Esophagus muscularis mucosa (tissue), 4 donors: ENCODE measurements at regions not wholly inside any gene's neighbourhood (a gene's known extent, or its start where the extent isn't known, plus 50 kb on each side); places are given as distances from the start of the nearest gene placed in this dataset.

Experiments used
- DNase-seq: peaks from one replicate; pipeline ENCODE4 v3.0.0-alpha.2; 2017; ENCODE audit errors: extremely low spot score
- H3K27ac ChIP-seq, 4 donors: fragments of 200-600 bp; sonication (generic); replicated peaks in 1 of 4; 1 replicate in 3 of 4; 2 replicates in 1 of 4; pipeline ENCODE4 v1.5.1; 2016 to 2019; ENCODE audit warnings: mild to moderate bottlenecking in 1 of 4
- H3K27me3 ChIP-seq, 4 donors: fragments of 200-600 bp; sonication (generic); one replicate each; pipeline versions ENCODE4 v1.5.1 to v1.6.0; 2016 to 2019
- H3K36me3 ChIP-seq, 4 donors: fragments of 200-600 bp; sonication (generic); one replicate each; pipeline ENCODE4 v1.5.1; 2016 to 2019
- H3K4me1 ChIP-seq, 4 donors: fragments of 200-600 bp; sonication (generic); one replicate each; pipeline ENCODE4 v1.5.1; 2016 to 2019
- H3K4me3 ChIP-seq, 4 donors: fragments of 200-600 bp; sonication (generic); 1 replicate in 2 of 4; 2 replicates in 2 of 4; pipeline ENCODE4 v1.5.1; 2016 to 2019; ENCODE audit warnings: mild to moderate bottlenecking in 4 of 4, moderate library complexity in 1 of 4
- H3K9me3 ChIP-seq, 4 donors: fragments of 200-600 bp; sonication (generic); 1 replicate in 3 of 4; 2 replicates in 1 of 4; pipeline ENCODE4 v1.5.1; 2016 to 2019
- CTCF ChIP-seq, 3 experiments: fragments of 200-600 bp in 2 of 3; fragments of 450-650 bp in 1 of 3; sonication (generic) in 2 of 3; IDR thresholded peaks; one replicate each; pipeline ENCODE4 v1.5.1; 2017 to 2019; ENCODE audit warnings: antibody characterized with exemption in 3 of 3, mild to moderate bottlenecking in 2 of 3, moderate library complexity in 1 of 3
- EP300 ChIP-seq: sonication (generic); formaldehyde crosslinking; IDR thresholded peaks from one replicate; pipeline ENCODE4 v1.6.1; 2017; ENCODE audit warnings: antibody characterized with exemption
- POLR2A ChIP-seq: fragments of 450-650 bp; IDR thresholded peaks from one replicate; pipeline ENCODE4 v1.6.1; 2017; ENCODE audit warnings: antibody characterized with exemption, moderate library complexity, mild to moderate bottlenecking, low read depth
- POLR2AphosphoS5 ChIP-seq, 2 donors: sonication (generic); formaldehyde crosslinking; IDR thresholded peaks; one replicate each; pipeline ENCODE4 v1.6.1; 2017; ENCODE audit warnings: antibody characterized with exemption in 2 of 2
- WGBS: methylation state at CpG from one replicate; pipeline ENCODE4 v1.1.5; 2018; 5-methylcytosine and 5-hydroxymethylcytosine counted together
- intact Hi-C: fragments of 100-400 bp; cut with DNase I; formaldehyde crosslinking; loops from one replicate; pipeline ENCODE4 v1.15.1; 2023

- Histone ChIP-seq H3K4me1 (peaks cover 6 to 18% (median 13%) of the 10 kb centered on the region in 4 donors), H3K36me3 (no peaks in the 10 kb centered on the region), H3K4me3 (no peak overlapping the region), H3K9me3 (no peaks in the 10 kb centered on the region), H3K27me3 (no peaks in the 10 kb centered on the region), H3K27ac (no peak overlapping the region)
- DNase-seq: no peak
- intact Hi-C loops: no loop called here
- TF ChIP-seq EP300 (no peak), POLR2AphosphoS5 (IDR thresholded peaks at IDR 0.05) (no peak), POLR2A (no peak), CTCF (IDR thresholded peaks at IDR 0.05) (no peak)
- WGBS: 70% methylated on average over 2 of the region's 2 CpGs
Observed at GRCh38 chr7:84813376-84813775, 373.5 kb downstream of the SEMA3D start.

GRCh38 chr7:84812021-84812420 lies 374.8 kb downstream of the SEMA3D start:
- TF ChIP-seq POLR2AphosphoS5 (IDR thresholded peaks at IDR 0.05) (no peak), POLR2A (no peak), EP300 (no peak), CTCF (IDR thresholded peaks at IDR 0.05) (no peak)
- no peak overlapping the region for H3K4me3 ChIP-seq
- H3K27ac ChIP-seq: no peak overlapping the region

GRCh38 chr7:84811362-84811761 lies 375.5 kb downstream of the SEMA3D start:
- intact Hi-C loops: no loop called here

More at GRCh38 chr7:84812021-84812420, 374.8 kb downstream of the SEMA3D start:
- no peaks in the 10 kb centered on the region for H3K27me3 ChIP-seq
- WGBS: 50% methylated on average over 2 of the region's 2 CpGs
- intact Hi-C loops: no loop called here
- no peak for DNase-seq
- no peaks in the 10 kb centered on the region for H3K36me3 ChIP-seq
- H3K9me3 ChIP-seq: no peaks in the 10 kb centered on the region
- H3K4me1 ChIP-seq: peaks cover 6 to 18% (median 13%) of the 10 kb centered on the region in 4 donors

GRCh38 chr7:84809877-84810276 lies 377.0 kb downstream of the SEMA3D start:
- DNase-seq: no peak
- Histone ChIP-seq H3K9me3 (no peaks in the 10 kb centered on the region), H3K27ac (no peak overlapping the region), H3K27me3 (no peaks in the 10 kb centered on the region), H3K4me3 (no peak overlapping the region), H3K4me1 (peaks cover 6 to 18% (median 13%) of the 10 kb centered on the region in 4 donors), H3K36me3 (no peaks in the 10 kb centered on the region)
- TF ChIP-seq CTCF (IDR thresholded peaks at IDR 0.05): no peak
- TF ChIP-seq EP300: no peak
- TF ChIP-seq POLR2AphosphoS5 (IDR thresholded peaks at IDR 0.05): no peak
- TF ChIP-seq POLR2A: no peak
- intact Hi-C loops: no loop called here
- WGBS: 78% methylated on average over 1 of the region's 1 CpG

More at GRCh38 chr7:84811362-84811761, 375.5 kb downstream of the SEMA3D start:
- H3K27ac ChIP-seq: no peak overlapping the region
- TF ChIP-seq POLR2A (no peak), POLR2AphosphoS5 (IDR thresholded peaks at IDR 0.05) (no peak), CTCF (IDR thresholded peaks at IDR 0.05) (no peak), EP300 (no peak)
- no peak for DNase-seq
- no peaks in the 10 kb centered on the region for H3K36me3 ChIP-seq
- H3K9me3 ChIP-seq: no peaks in the 10 kb centered on the region
- no peaks in the 10 kb centered on the region for H3K27me3 ChIP-seq
- 52% methylated on average over 1 of the region's 1 CpG for WGBS
- H3K4me3 ChIP-seq: no peak overlapping the region
- H3K4me1 ChIP-seq: peaks cover 6 to 18% (median 13%) of the 10 kb centered on the region in 4 donors

GRCh38 chr7:84803979-84804378 lies 382.9 kb downstream of the SEMA3D start:
- TF ChIP-seq POLR2A (no peak), CTCF (IDR thresholded peaks at IDR 0.05) (no peak), EP300 (no peak), POLR2AphosphoS5 (IDR thresholded peaks at IDR 0.05) (no peak)
- Histone ChIP-seq H3K4me1 (peaks cover 4 to 8% (median 6%) of the 10 kb centered on the region in 4 donors), H3K27me3 (no peaks in the 10 kb centered on the region), H3K27ac (no peak overlapping the region), H3K36me3 (no peaks in the 10 kb centered on the region), H3K4me3 (no peak overlapping the region), H3K9me3 (no peaks in the 10 kb centered on the region)
- 95% methylated on average over 3 of the region's 3 CpGs for WGBS
- DNase-seq: no peak
- intact Hi-C loops: no loop called here
